ENCODE measurements at regions not wholly inside any gene's neighbourhood (a gene's known extent, or its start where the extent isn't known, plus 50 kb on each side); places are given as distances from the start of the nearest gene placed in this dataset.

DNA sequence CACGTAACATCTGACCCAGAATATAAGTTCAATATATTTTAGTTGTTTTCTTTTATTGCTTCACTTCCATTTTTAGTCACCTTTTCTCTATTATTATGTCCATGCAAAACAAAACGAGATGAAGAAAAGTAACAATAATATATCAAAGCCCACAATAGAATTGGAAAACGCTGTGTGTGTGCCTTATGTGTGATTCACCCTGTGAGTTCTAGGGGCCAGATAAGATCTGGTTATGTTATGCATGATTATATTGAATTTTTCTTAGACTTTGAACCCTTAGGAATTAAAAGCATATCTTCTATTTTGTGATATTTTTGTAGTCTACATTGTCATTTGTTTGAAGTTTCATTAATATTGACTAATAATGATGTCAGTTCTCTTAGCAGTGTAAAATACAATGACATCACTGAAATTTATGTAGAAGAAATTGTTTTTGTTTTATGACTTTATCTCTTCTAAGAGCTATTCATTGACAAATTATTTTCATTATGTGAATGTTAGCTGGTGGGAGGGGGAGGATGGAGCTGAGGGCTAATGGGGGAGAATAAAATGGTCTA is 243.6 kb downstream of the TFAP2B start:
- no peak overlapping the region for H3K27ac ChIP-seq
- no peaks in the 10 kb centered on the region for H3K36me3 ChIP-seq (replicated peaks)
- in situ Hi-C loops (cut with HindIII; ENCODE audit: low pct_ligation_motif_present, low sequenced_read_pairs), result no loop called here
- TF ChIP-seq, protein P1, sequence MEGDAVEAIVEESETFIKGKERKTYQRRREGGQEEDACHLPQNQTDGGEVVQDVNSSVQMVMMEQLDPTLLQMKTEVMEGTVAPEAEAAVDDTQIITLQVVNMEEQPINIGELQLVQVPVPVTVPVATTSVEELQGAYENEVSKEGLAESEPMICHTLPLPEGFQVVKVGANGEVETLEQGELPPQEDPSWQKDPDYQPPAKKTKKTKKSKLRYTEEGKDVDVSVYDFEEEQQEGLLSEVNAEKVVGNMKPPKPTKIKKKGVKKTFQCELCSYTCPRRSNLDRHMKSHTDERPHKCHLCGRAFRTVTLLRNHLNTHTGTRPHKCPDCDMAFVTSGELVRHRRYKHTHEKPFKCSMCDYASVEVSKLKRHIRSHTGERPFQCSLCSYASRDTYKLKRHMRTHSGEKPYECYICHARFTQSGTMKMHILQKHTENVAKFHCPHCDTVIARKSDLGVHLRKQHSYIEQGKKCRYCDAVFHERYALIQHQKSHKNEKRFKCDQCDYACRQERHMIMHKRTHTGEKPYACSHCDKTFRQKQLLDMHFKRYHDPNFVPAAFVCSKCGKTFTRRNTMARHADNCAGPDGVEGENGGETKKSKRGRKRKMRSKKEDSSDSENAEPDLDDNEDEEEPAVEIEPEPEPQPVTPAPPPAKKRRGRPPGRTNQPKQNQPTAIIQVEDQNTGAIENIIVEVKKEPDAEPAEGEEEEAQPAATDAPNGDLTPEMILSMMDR (IDR thresholded peaks at IDR 0.05; ENCODE audit: low read depth, low read length, missing control alignments), result no peak
- no peaks in the 10 kb centered on the region for H3K27me3 ChIP-seq (replicated peaks)
- H3K4me3 ChIP-seq (ENCODE audit: low read depth, low read length), result no peak overlapping the region
- DNase-seq, result no peak

DNA sequence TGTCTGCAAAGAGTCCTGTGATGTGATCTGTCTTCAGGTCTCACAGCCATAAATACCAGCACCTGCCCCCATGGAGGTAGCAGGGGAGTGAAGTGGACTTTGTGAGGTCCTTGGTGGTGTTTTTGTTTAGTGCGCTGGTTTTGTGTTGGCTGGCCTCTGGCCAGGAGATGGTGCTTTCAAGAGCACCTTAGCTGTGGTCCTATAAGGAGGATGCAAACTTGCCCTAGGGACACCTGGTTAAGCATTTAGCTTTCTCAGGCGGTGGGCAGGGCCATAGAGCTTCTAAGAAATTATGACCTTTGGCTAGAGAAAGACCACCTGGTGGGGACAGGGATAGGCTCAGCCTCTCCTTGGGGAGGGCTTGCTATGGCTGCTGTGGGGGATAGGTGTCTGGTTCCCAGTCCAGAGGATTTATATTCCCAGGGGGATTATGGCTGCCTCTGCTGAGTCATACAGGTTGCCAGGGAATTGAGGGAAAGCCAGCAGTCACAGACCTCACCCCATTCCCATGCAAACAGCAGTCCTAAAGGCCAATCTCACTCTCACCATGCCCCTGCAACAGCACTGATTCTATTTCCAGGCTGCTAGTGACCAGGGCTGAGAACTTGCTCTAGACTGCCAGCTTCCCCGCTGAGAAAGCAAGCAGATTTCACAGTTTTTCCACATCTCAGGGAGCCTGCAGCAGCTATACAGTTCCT is 259.3 kb downstream of the TFAP2B start:
- in situ Hi-C loops (cut with HindIII; ENCODE audit: low pct_ligation_motif_present, low sequenced_read_pairs), result no loop called here
- TF ChIP-seq, protein P1 (IDR thresholded peaks at IDR 0.05; ENCODE audit: low read depth, low read length, missing control alignments), result no peak

DNA sequence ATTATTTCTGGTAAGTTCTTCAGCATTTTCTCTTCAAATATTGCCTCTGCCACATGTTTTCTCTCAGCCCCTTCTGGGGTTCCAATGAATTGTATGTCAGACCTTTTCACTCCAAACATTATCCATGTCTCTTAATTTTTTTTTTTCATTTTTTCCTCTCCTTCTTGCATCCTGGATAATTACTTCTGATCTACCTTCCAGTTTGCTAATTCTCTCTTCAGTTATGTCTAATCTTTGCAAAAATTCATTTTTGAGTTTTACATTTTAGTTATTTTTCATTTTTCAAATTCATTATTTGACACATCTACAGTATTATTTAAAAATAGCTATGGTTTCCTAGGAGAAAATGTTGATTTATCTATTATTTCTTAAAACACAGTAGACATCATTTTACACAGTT is 271.7 kb downstream of the TFAP2B start:
- Histone ChIP-seq H3K36me3 (replicated peaks) (no peaks in the 10 kb centered on the region), H3K27ac (no peak overlapping the region), H3K4me3 (ENCODE audit: low read depth, low read length) (no peak overlapping the region), H3K27me3 (replicated peaks) (no peaks in the 10 kb centered on the region)
- in situ Hi-C loops (cut with HindIII; ENCODE audit: low pct_ligation_motif_present, low sequenced_read_pairs), result no loop called here
- TF ChIP-seq, protein P1 (IDR thresholded peaks at IDR 0.05; ENCODE audit: low read depth, low read length, missing control alignments), result no peak
- no peak for DNase-seq

More for the DNA sequence above, 259.3 kb downstream of the TFAP2B start:
- Histone ChIP-seq H3K4me3 (ENCODE audit: low read depth, low read length) (no peak overlapping the region), H3K36me3 (replicated peaks) (no peaks in the 10 kb centered on the region), H3K27me3 (replicated peaks) (no peaks in the 10 kb centered on the region), H3K27ac (no peak overlapping the region)
- DNase-seq, result no peak

DNA sequence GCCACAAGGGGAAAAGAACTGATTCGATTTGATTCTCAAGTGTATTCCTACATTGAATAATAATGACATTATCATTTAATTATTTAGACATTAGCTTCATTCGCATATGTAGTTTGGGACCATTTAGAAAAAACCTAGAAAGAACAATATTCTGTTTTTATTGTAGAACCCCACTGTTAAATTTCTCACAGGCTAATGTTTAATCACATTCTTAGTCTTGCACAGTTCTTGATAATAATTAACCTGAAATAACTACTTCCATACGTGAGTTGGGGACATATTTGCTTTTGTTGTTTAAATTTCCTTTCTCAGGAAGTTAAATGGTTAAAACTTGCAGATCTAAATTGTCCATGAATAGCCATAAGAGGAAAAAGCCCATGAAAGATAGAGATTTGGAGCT is 275.2 kb downstream of the TFAP2B start:
- Histone ChIP-seq H3K36me3 (replicated peaks) (no peaks in the 10 kb centered on the region), H3K27ac (no peak overlapping the region), H3K4me3 (ENCODE audit: low read depth, low read length) (no peak overlapping the region), H3K27me3 (replicated peaks) (no peaks in the 10 kb centered on the region)
- in situ Hi-C loops (cut with HindIII; ENCODE audit: low pct_ligation_motif_present, low sequenced_read_pairs), result no loop called here
- no peak for DNase-seq
- TF ChIP-seq, protein P1 (IDR thresholded peaks at IDR 0.05; ENCODE audit: low read depth, low read length, missing control alignments), result no peak

DNA sequence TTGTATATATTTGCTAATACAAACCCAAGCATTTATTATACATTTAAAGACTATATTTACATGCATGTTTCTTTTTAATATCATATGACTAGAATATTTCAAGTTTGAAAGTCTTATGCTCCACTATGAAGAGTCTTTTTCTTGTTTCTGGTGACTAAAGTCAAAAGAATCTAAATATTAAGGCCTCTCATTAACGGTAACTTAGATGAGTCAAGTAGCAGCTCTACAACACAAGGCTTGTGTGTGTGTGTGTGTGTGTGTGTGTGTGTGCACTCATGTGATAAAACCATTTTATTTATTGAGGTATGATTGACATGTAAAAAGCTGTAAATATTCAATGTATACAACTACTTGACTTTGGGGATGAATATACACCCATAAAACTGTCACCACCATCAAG is 275.6 kb downstream of the TFAP2B start:
- Histone ChIP-seq H3K27ac (no peak overlapping the region), H3K4me3 (ENCODE audit: low read depth, low read length) (no peak overlapping the region), H3K36me3 (replicated peaks) (no peaks in the 10 kb centered on the region), H3K27me3 (replicated peaks) (no peaks in the 10 kb centered on the region)
- TF ChIP-seq, protein P1 (IDR thresholded peaks at IDR 0.05; ENCODE audit: low read depth, low read length, missing control alignments), result no peak
- in situ Hi-C loops (cut with HindIII; ENCODE audit: low pct_ligation_motif_present, low sequenced_read_pairs), result no loop called here
- DNase-seq, result no peak

DNA sequence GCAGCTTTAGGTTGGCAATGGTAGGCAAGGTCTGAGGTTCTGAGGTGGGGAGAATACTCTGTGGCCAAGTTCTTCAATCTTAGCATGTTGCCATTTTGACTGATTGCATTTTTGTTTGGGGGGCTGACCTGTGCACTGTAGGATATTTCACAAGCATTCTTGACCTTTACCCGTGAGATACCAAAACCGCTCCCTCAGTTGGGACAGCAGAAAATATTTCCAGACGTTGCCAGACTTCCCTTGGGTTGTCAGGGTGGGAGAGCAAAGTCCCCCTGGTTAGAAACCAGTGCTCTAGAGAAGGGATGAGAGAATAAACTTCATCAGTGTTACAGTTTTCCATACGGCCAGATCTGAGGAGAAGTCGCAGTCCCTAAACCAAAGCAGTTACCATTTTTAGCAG is 279.6 kb downstream of the TFAP2B start:
- no peak overlapping the region for H3K4me3 ChIP-seq (ENCODE audit: low read depth, low read length)
- H3K27ac ChIP-seq, result no peak overlapping the region
- no peak for DNase-seq
- no peaks in the 10 kb centered on the region for H3K27me3 ChIP-seq (replicated peaks)
- in situ Hi-C loops (cut with HindIII; ENCODE audit: low pct_ligation_motif_present, low sequenced_read_pairs), result no loop called here
- TF ChIP-seq, protein P1 (IDR thresholded peaks at IDR 0.05; ENCODE audit: low read depth, low read length, missing control alignments), result no peak
- H3K36me3 ChIP-seq (replicated peaks), result no peaks in the 10 kb centered on the region

Data from brain microvascular endothelial cell (primary cell).